ENCODE measurements at regions not wholly inside any gene's neighbourhood (a gene's known extent, or its start where the extent isn't known, plus 50 kb on each side); places are given as distances from the start of the nearest gene placed in this dataset.

DNA sequence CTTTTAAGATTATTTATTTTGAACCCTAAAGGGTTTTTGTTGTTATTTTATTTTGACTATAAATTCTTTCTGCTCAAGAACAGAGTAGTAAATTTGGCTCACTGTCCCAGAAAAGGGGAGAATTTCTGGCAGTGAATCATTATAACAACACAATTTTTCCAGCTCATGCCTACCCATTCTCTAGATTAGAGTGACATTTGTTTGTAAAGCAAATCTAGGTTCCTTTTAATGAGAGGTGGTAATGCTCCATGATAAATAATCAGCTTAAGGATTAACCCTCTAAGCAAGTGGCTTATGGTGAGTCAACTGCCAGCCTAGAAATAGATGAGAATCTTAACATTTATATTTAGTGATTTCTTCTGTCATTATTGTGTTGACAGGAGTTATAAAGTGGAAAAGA, 409.2 kb downstream of the NFIB start:
- peaks cover 10% of the 10 kb centered on the region; the same call in 1 of the 2 replicates for H3K4me1 ChIP-seq (ENCODE audit: insufficient read depth, low read length)
- H3K9ac ChIP-seq (ENCODE audit: low read depth, low read length): no peak overlapping the region
- no peaks in the 10 kb centered on the region for H3K36me3 ChIP-seq (ENCODE audit: insufficient read depth, low read depth, low read length)
- no peaks in the 10 kb centered on the region for H3K27me3 ChIP-seq (ENCODE audit: insufficient read depth, low read length)
- H3K27ac ChIP-seq (ENCODE audit: low read length): no peak overlapping the region
- H3K4me3 ChIP-seq (ENCODE audit: low read length): no peak overlapping the region
- H3K9me3 ChIP-seq (ENCODE audit: insufficient read depth, low read depth, low read length): no peaks in the 10 kb centered on the region

- no peaks in the 10 kb centered on the region for H3K36me3 ChIP-seq (ENCODE audit: insufficient read depth, low read depth, low read length)
- no peak overlapping the region for H3K9ac ChIP-seq (ENCODE audit: low read depth, low read length)
- H3K27ac ChIP-seq (ENCODE audit: low read length): no peak overlapping the region
- H3K4me1 ChIP-seq (ENCODE audit: insufficient read depth, low read length): peaks cover 10% of the 10 kb centered on the region; the same call in 1 of the 2 replicates
- no peak overlapping the region for H3K4me3 ChIP-seq (ENCODE audit: low read length)
- H3K9me3 ChIP-seq (ENCODE audit: insufficient read depth, low read depth, low read length): no peaks in the 10 kb centered on the region
- H3K27me3 ChIP-seq (ENCODE audit: insufficient read depth, low read length): no peaks in the 10 kb centered on the region
Observed at GRCh38 chr9:13904311-13904710, 409.6 kb downstream of the NFIB start.

- no peaks in the 10 kb centered on the region for H3K27me3 ChIP-seq (ENCODE audit: insufficient read depth, low read length)
- H3K4me1 ChIP-seq (ENCODE audit: insufficient read depth, low read length): peaks cover 10% of the 10 kb centered on the region; the same call in 1 of the 2 replicates
- H3K9ac ChIP-seq (ENCODE audit: low read depth, low read length): no peak overlapping the region
- no peak overlapping the region for H3K4me3 ChIP-seq (ENCODE audit: low read length)
- no peaks in the 10 kb centered on the region for H3K36me3 ChIP-seq (ENCODE audit: insufficient read depth, low read depth, low read length)
- no peaks in the 10 kb centered on the region for H3K9me3 ChIP-seq (ENCODE audit: insufficient read depth, low read depth, low read length)
- H3K27ac ChIP-seq (ENCODE audit: low read length): no peak overlapping the region
Observed at GRCh38 chr9:13902286-13903066, 411.5 kb downstream of the NFIB start.

GRCh38 chr9:13901176-13901575, 412.8 kb downstream of the NFIB start:
- Histone ChIP-seq H3K27ac (ENCODE audit: low read length) (no peak overlapping the region), H3K4me1 (ENCODE audit: insufficient read depth, low read length) (peaks cover 15% of the 10 kb centered on the region; the same call in 1 of the 2 replicates), H3K36me3 (ENCODE audit: insufficient read depth, low read depth, low read length) (no peaks in the 10 kb centered on the region), H3K9ac (ENCODE audit: low read depth, low read length) (no peak overlapping the region), H3K4me3 (ENCODE audit: low read length) (no peak overlapping the region), H3K9me3 (ENCODE audit: insufficient read depth, low read depth, low read length) (no peaks in the 10 kb centered on the region), H3K27me3 (ENCODE audit: insufficient read depth, low read length) (no peaks in the 10 kb centered on the region)

DNA sequence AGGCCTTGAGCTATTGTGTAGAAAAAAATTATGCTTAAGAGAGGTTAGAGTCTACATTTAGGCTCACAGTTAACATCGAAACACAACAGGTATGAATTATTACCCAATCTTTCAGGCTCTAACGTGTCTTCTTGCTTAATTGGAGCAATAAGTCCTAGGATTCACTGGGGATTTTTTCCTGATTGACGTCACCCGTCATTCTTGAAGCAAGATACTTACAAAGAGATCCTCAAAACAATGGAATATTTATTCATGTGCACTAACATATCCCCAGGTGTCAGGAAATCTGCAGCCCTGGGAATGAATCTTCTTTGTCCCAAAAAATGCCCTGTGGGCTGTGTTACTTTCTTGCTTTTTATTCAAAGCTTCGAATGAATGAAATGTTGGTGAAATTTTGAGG, 413.5 kb downstream of the NFIB start:
- H3K4me1 ChIP-seq (ENCODE audit: insufficient read depth, low read length): peaks cover 16% of the 10 kb centered on the region
- no peaks in the 10 kb centered on the region for H3K27me3 ChIP-seq (ENCODE audit: insufficient read depth, low read length)
- no peaks in the 10 kb centered on the region for H3K9me3 ChIP-seq (ENCODE audit: insufficient read depth, low read depth, low read length)
- H3K9ac ChIP-seq (ENCODE audit: low read depth, low read length): no peak overlapping the region
- no peaks in the 10 kb centered on the region for H3K36me3 ChIP-seq (ENCODE audit: insufficient read depth, low read depth, low read length)
- H3K4me3 ChIP-seq (ENCODE audit: low read length): no peak overlapping the region
- no peak overlapping the region for H3K27ac ChIP-seq (ENCODE audit: low read length)

DNA sequence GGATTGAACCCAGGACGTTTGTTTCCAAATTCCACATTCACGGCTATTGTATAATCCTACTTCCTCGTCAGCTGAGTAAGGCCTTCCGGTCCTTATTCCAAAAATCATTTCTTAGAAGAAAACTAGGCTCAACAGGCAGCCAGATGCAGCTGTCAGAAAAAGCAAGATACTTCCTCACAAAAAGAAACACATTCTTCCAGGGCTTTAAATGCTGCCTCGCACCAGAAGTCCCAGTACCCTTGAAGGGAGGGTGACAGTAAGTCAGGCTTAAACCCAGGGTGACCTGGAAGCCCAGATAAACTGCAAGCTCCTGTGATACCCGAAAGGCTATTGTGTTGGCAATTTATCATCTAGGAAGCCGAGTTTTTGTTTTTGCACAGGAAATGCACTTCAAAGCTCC, 414.0 kb downstream of the NFIB start:
- no peaks in the 10 kb centered on the region for H3K9me3 ChIP-seq (ENCODE audit: insufficient read depth, low read depth, low read length)
- no peaks in the 10 kb centered on the region for H3K36me3 ChIP-seq (ENCODE audit: insufficient read depth, low read depth, low read length)
- H3K9ac ChIP-seq (ENCODE audit: low read depth, low read length): no peak overlapping the region
- no peak overlapping the region for H3K4me3 ChIP-seq (ENCODE audit: low read length)
- no peaks in the 10 kb centered on the region for H3K27me3 ChIP-seq (ENCODE audit: insufficient read depth, low read length)
- peaks cover 20% of the 10 kb centered on the region for H3K4me1 ChIP-seq (ENCODE audit: insufficient read depth, low read length)
- no peak overlapping the region for H3K27ac ChIP-seq (ENCODE audit: low read length)

GRCh38 chr9:13898957-13899356, 415.0 kb downstream of the NFIB start:
- Histone ChIP-seq H3K9ac (ENCODE audit: low read depth, low read length) (no peak overlapping the region), H3K4me1 (ENCODE audit: insufficient read depth, low read length) (peaks cover 20% of the 10 kb centered on the region), H3K4me3 (ENCODE audit: low read length) (no peak overlapping the region), H3K36me3 (ENCODE audit: insufficient read depth, low read depth, low read length) (no peaks in the 10 kb centered on the region), H3K27me3 (ENCODE audit: insufficient read depth, low read length) (no peaks in the 10 kb centered on the region), H3K9me3 (ENCODE audit: insufficient read depth, low read depth, low read length) (no peaks in the 10 kb centered on the region), H3K27ac (ENCODE audit: low read length) (no peak overlapping the region)

DNA sequence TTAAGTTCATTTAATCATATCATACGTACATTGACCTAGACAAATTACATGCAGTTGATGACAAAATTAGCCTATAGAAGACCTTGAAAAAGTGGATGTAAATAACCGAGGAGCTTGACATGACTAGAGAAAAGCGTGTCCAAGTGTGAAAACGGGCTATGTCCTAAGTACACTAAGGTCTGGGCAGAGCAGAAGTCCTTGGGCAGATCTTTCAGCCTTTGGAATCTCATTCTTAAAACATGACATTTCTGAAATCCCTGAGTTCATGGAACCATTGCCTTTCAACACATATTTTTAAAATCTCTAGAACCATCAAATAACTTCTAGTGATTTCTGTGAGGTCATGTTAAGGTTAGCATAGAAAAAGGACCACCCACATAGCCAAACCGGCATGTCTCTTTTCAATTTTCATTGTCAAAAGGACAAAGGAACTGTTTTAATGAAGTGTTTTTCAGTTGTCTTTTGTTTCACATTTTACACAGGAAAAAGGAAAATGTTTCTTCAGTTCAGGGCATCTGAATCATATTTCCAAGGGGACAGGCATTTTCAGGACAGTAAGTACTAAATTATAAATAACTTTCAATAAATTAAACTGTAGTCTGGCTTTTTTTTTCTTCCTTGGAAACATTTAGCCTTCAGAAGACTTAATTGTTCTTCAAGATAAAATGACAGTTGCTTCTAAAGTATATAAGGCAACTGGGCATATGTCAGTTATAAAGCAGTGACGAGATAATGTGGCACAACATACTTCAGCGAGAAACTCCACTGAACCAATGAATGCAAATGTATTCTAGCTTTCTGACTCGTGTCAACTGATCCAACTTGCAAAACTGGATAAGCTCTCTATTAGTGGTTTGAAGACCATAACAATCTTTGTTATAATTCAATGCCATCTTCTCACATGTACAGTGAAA, 416.8 kb downstream of the NFIB start:
- H3K4me1 ChIP-seq (ENCODE audit: insufficient read depth, low read length): peaks cover 20% of the 10 kb centered on the region
- no peak overlapping the region for H3K27ac ChIP-seq (ENCODE audit: low read length)
- H3K9ac ChIP-seq (ENCODE audit: low read depth, low read length): no peak overlapping the region
- no peak overlapping the region for H3K4me3 ChIP-seq (ENCODE audit: low read length)
- H3K9me3 ChIP-seq (ENCODE audit: insufficient read depth, low read depth, low read length): no peaks in the 10 kb centered on the region
- H3K27me3 ChIP-seq (ENCODE audit: insufficient read depth, low read length): no peaks in the 10 kb centered on the region
- H3K36me3 ChIP-seq (ENCODE audit: insufficient read depth, low read depth, low read length): no peaks in the 10 kb centered on the region

DNA sequence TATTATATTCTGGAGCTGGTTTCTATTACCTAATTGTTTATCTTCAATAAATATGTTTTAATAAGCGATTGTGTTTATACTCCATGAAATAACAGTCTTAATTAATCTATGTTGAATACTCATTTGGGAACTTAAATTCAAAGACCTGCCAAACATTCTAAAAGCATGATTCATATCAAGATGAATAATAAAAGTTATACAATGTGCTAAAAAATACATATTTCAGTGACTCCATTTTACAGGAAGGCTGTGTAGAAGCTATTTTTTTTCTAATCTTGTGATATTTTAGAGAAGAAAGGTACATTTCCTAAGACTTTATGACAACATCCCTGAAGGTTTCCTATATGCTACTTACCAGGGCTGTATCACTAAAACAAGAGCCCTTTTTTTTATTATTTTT, 417.9 kb downstream of the NFIB start:
- H3K9me3 ChIP-seq (ENCODE audit: insufficient read depth, low read depth, low read length): no peaks in the 10 kb centered on the region
- H3K27me3 ChIP-seq (ENCODE audit: insufficient read depth, low read length): no peaks in the 10 kb centered on the region
- no peak overlapping the region for H3K9ac ChIP-seq (ENCODE audit: low read depth, low read length)
- H3K4me1 ChIP-seq (ENCODE audit: insufficient read depth, low read length): peaks cover 18% of the 10 kb centered on the region
- no peak overlapping the region for H3K27ac ChIP-seq (ENCODE audit: low read length)
- H3K4me3 ChIP-seq (ENCODE audit: low read length): no peak overlapping the region
- H3K36me3 ChIP-seq (ENCODE audit: insufficient read depth, low read depth, low read length): no peaks in the 10 kb centered on the region

GRCh38 chr9:13885258-13885657, 428.7 kb downstream of the NFIB start:
- no peaks in the 10 kb centered on the region; the same call in 1 of the 2 replicates for H3K9me3 ChIP-seq (ENCODE audit: insufficient read depth, low read depth, low read length)
- H3K4me3 ChIP-seq (ENCODE audit: low read length): no peak overlapping the region
- no peaks in the 10 kb centered on the region for H3K36me3 ChIP-seq (ENCODE audit: insufficient read depth, low read depth, low read length)
- no peaks in the 10 kb centered on the region for H3K4me1 ChIP-seq (ENCODE audit: insufficient read depth, low read length)
- no peak overlapping the region for H3K9ac ChIP-seq (ENCODE audit: low read depth, low read length)
- H3K27ac ChIP-seq (ENCODE audit: low read length): no peak overlapping the region
- H3K27me3 ChIP-seq (ENCODE audit: insufficient read depth, low read length): no peaks in the 10 kb centered on the region

GRCh38 chr9:13879981-13880380, 434.0 kb downstream of the NFIB start:
- no peaks in the 10 kb centered on the region for H3K9me3 ChIP-seq (ENCODE audit: insufficient read depth, low read depth, low read length)
- no peaks in the 10 kb centered on the region for H3K4me1 ChIP-seq (ENCODE audit: insufficient read depth, low read length)
- no peak overlapping the region for H3K9ac ChIP-seq (ENCODE audit: low read depth, low read length)
- no peak overlapping the region for H3K27ac ChIP-seq (ENCODE audit: low read length)
- no peaks in the 10 kb centered on the region for H3K27me3 ChIP-seq (ENCODE audit: insufficient read depth, low read length)
- H3K4me3 ChIP-seq (ENCODE audit: low read length): no peak overlapping the region
- no peaks in the 10 kb centered on the region for H3K36me3 ChIP-seq (ENCODE audit: insufficient read depth, low read depth, low read length)

- Histone ChIP-seq H3K9me3 (ENCODE audit: insufficient read depth, low read depth, low read length) (no peaks in the 10 kb centered on the region), H3K4me3 (ENCODE audit: low read length) (no peak overlapping the region), H3K9ac (ENCODE audit: low read depth, low read length) (no peak overlapping the region), H3K27me3 (ENCODE audit: insufficient read depth, low read length) (no peaks in the 10 kb centered on the region), H3K36me3 (ENCODE audit: insufficient read depth, low read depth, low read length) (no peaks in the 10 kb centered on the region), H3K27ac (ENCODE audit: low read length) (no peak overlapping the region), H3K4me1 (ENCODE audit: insufficient read depth, low read length) (no peaks in the 10 kb centered on the region)
Observed at GRCh38 chr9:13879011-13879410, 434.9 kb downstream of the NFIB start.
